C4-2B (cell line): ENCODE measurements at regions not wholly inside any gene's neighbourhood (a gene's known extent, or its start where the extent isn't known, plus 50 kb on each side); places are given as distances from the start of the nearest gene placed in this dataset.

Source experiments
- ZFX ChIP-seq: fragments of 450-650 bp; IDR thresholded peaks from 2 replicates; pipeline ENCODE4 v1.6.1; 2017
- TF ChIP-seq, protein P1 (sequence below): fragments of 450-650 bp; conservative IDR thresholded peaks from 2 replicates; pipeline ENCODE4 v1.5.1; 2017; ENCODE audit warnings: mild to moderate bottlenecking

- TF ChIP-seq, protein P1, sequence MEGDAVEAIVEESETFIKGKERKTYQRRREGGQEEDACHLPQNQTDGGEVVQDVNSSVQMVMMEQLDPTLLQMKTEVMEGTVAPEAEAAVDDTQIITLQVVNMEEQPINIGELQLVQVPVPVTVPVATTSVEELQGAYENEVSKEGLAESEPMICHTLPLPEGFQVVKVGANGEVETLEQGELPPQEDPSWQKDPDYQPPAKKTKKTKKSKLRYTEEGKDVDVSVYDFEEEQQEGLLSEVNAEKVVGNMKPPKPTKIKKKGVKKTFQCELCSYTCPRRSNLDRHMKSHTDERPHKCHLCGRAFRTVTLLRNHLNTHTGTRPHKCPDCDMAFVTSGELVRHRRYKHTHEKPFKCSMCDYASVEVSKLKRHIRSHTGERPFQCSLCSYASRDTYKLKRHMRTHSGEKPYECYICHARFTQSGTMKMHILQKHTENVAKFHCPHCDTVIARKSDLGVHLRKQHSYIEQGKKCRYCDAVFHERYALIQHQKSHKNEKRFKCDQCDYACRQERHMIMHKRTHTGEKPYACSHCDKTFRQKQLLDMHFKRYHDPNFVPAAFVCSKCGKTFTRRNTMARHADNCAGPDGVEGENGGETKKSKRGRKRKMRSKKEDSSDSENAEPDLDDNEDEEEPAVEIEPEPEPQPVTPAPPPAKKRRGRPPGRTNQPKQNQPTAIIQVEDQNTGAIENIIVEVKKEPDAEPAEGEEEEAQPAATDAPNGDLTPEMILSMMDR: no peak
- no peak for TF ChIP-seq ZFX
Observed at GRCh38 chr16:52114379-52114778, 432.6 kb downstream of the TOX3 start.
